Activated T-helper 2 cell treated with anti-CD3 and anti-CD28 coated beads, Interferon-gamma antibody, Interleukin-2, Interleukin-4, amounts not matched to agents 10 μg/mL and 5 μg/mL and 100 μg/mL, durations not matched to agents 14 hours and 24 hours and 36 hours (primary cell): ENCODE measurements at regions not wholly inside any gene's neighbourhood (a gene's known extent, or its start where the extent isn't known, plus 50 kb on each side); places are given as distances from the start of the nearest gene placed in this dataset.

Experiments
- DNase-seq: peaks from one replicate; pipeline ENCODE4 v3.0.0; 2021; ENCODE audit warnings: low spot score
- H3K27ac Mint-ChIP-seq: one replicate; pipeline ENCODE4 v1.8.0; 2021; ENCODE audit warnings: mixed read lengths
- H3K27me3 Mint-ChIP-seq: one replicate; pipeline ENCODE4 v1.8.0; 2021; ENCODE audit warnings: low read depth, mixed read lengths
- H3K36me3 Mint-ChIP-seq: one replicate; pipeline ENCODE4 v1.8.0; 2021; ENCODE audit warnings: low read depth, mixed read lengths
- H3K4me1 Mint-ChIP-seq: one replicate; pipeline ENCODE4 v1.8.0; 2021; ENCODE audit warnings: low read depth, mixed read lengths
- H3K4me3 Mint-ChIP-seq: one replicate; pipeline ENCODE4 v1.8.0; 2021; ENCODE audit warnings: low read depth, mild to moderate bottlenecking, moderate library complexity, mixed read lengths
- H3K9me3 Mint-ChIP-seq: one replicate; pipeline ENCODE4 v1.8.0; 2021; ENCODE audit warnings: mixed read lengths
- intact Hi-C: fragments of 100-400 bp; cut with micrococcal nuclease; formaldehyde crosslinking; loops from one replicate; pipeline ENCODE4 v1.15.1; 2023

GRCh38 chr2:133836691-133837345, 268.6 kb upstream of the NCKAP5 start:
- H3K4me1 Mint-ChIP-seq = no peaks in the 10 kb centered on the region
- H3K27me3 Mint-ChIP-seq = no peaks in the 10 kb centered on the region
- no peak overlapping the region for H3K27ac Mint-ChIP-seq
- H3K4me3 Mint-ChIP-seq = no peak overlapping the region
- intact Hi-C loops = no loop called here
- no peaks in the 10 kb centered on the region for H3K36me3 Mint-ChIP-seq
- DNase-seq = no peak
- no peaks in the 10 kb centered on the region for H3K9me3 Mint-ChIP-seq

DNA sequence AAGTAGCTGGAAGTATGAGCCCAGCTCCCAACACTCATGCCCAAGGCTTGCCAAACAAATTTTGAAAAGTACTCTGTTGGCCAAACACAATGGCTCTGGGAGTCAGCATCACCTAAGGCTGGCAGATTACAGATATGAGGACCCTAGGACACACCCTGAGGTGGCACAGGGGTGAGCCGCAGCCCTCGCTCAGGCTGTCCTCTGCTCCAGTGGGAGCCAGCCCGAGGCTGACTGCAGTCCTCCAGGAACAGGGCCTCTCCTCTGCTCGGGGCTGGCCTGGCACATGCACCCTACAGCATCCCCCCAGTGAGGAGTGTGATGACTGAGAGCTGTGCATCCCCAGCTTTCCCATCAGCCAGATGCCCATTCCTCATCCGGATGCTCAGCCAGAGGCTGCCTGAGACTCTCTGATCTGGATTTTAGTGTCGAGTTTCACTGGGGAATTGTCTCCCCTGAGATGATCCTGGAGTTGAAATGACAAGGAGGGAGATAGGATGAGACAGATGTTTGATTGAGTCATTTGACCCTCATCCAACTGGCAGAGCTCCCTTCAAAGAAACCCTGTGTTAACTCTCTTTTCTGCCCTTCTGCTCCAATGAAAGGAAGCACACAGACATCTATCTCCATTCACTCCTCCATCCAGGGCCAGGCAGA, 269.3 kb upstream of the NCKAP5 start:
- no peak overlapping the region for H3K27ac Mint-ChIP-seq
- intact Hi-C loops = no loop called here
- no peaks in the 10 kb centered on the region for H3K36me3 Mint-ChIP-seq
- H3K4me3 Mint-ChIP-seq = no peak overlapping the region
- H3K9me3 Mint-ChIP-seq = no peaks in the 10 kb centered on the region
- DNase-seq = no peak
- H3K27me3 Mint-ChIP-seq = no peaks in the 10 kb centered on the region
- no peaks in the 10 kb centered on the region for H3K4me1 Mint-ChIP-seq

- no peak overlapping the region for H3K27ac Mint-ChIP-seq
- no peaks in the 10 kb centered on the region for H3K9me3 Mint-ChIP-seq
- no peak for DNase-seq
- H3K4me3 Mint-ChIP-seq = no peak overlapping the region
- no peaks in the 10 kb centered on the region for H3K36me3 Mint-ChIP-seq
- no peaks in the 10 kb centered on the region for H3K27me3 Mint-ChIP-seq
- intact Hi-C loops = no loop called here
- H3K4me1 Mint-ChIP-seq = no peaks in the 10 kb centered on the region
Observed at GRCh38 chr2:133838642-133839365, 270.5 kb upstream of the NCKAP5 start.

GRCh38 chr2:133839677-133840076, 271.4 kb upstream of the NCKAP5 start:
- Mint-ChIP-seq H3K27me3 (no peaks in the 10 kb centered on the region), H3K9me3 (no peaks in the 10 kb centered on the region), H3K4me1 (no peaks in the 10 kb centered on the region), H3K27ac (no peak overlapping the region), H3K36me3 (no peaks in the 10 kb centered on the region), H3K4me3 (no peak overlapping the region)
- intact Hi-C loops = loop anchor here (10.0 kb wide), 1 partner anchor 1295 kb away; no protein-coding TSS in a partner anchor
- DNase-seq = no peak

- Mint-ChIP-seq H3K36me3 (no peaks in the 10 kb centered on the region), H3K27ac (no peak overlapping the region), H3K4me1 (no peaks in the 10 kb centered on the region), H3K9me3 (no peaks in the 10 kb centered on the region), H3K27me3 (no peaks in the 10 kb centered on the region), H3K4me3 (no peak overlapping the region)
- no peak for DNase-seq
- intact Hi-C loops = loop anchor here (10.0 kb wide), 1 partner anchor 1296 kb away; no protein-coding TSS in a partner anchor
Observed at GRCh38 chr2:133840761-133841160, 272.5 kb upstream of the NCKAP5 start.

GRCh38 chr2:133841900-133842299, 273.6 kb upstream of the NCKAP5 start:
- DNase-seq = no peak
- no peaks in the 10 kb centered on the region for H3K4me1 Mint-ChIP-seq
- no peaks in the 10 kb centered on the region for H3K36me3 Mint-ChIP-seq
- no peak overlapping the region for H3K4me3 Mint-ChIP-seq
- intact Hi-C loops = loop anchor here (10.0 kb wide), 1 partner anchor 1297 kb away; no protein-coding TSS in a partner anchor
- no peak overlapping the region for H3K27ac Mint-ChIP-seq
- no peaks in the 10 kb centered on the region for H3K9me3 Mint-ChIP-seq
- H3K27me3 Mint-ChIP-seq = no peaks in the 10 kb centered on the region

DNA sequence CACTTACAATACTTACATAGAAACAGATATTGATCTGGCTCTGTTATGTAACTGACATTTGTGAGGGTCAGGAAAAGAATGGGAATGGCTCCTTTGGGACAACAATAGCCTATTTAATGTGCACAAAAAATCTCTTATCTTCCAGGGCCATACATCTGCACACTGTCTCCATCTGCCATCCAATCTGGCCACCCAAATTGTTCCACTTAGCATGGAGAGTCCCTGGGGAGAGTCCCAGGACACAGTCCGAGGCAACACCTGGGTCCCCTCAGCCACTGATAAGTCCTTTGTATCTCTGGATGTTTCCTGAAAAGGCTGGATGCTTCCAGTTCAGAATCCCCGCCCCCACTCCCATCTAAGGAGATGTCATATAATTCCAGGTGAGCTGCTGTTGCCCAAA, 274.2 kb upstream of the NCKAP5 start:
- H3K4me3 Mint-ChIP-seq = no peak overlapping the region
- no peak overlapping the region for H3K27ac Mint-ChIP-seq
- peaks cover 3% of the 10 kb centered on the region for H3K27me3 Mint-ChIP-seq
- DNase-seq = no peak
- H3K36me3 Mint-ChIP-seq = no peaks in the 10 kb centered on the region
- H3K9me3 Mint-ChIP-seq = no peaks in the 10 kb centered on the region
- intact Hi-C loops = loop anchor here (10.0 kb wide), 1 partner anchor 1298 kb away; no protein-coding TSS in a partner anchor
- H3K4me1 Mint-ChIP-seq = no peaks in the 10 kb centered on the region

- intact Hi-C loops = loop anchor here (10.0 kb wide), 1 partner anchor 1298 kb away; no protein-coding TSS in a partner anchor
- Mint-ChIP-seq H3K36me3 (no peaks in the 10 kb centered on the region), H3K4me3 (no peak overlapping the region), H3K27ac (no peak overlapping the region), H3K27me3 (peaks cover 3% of the 10 kb centered on the region), H3K9me3 (no peaks in the 10 kb centered on the region), H3K4me1 (no peaks in the 10 kb centered on the region)
- DNase-seq = no peak
Observed at GRCh38 chr2:133843091-133843490, 274.8 kb upstream of the NCKAP5 start.

GRCh38 chr2:133843551-133843950, 275.3 kb upstream of the NCKAP5 start:
- DNase-seq = no peak
- no peak overlapping the region for H3K4me3 Mint-ChIP-seq
- no peak overlapping the region for H3K27ac Mint-ChIP-seq
- no peaks in the 10 kb centered on the region for H3K36me3 Mint-ChIP-seq
- H3K27me3 Mint-ChIP-seq = peaks cover 3% of the 10 kb centered on the region
- no peaks in the 10 kb centered on the region for H3K4me1 Mint-ChIP-seq
- H3K9me3 Mint-ChIP-seq = no peaks in the 10 kb centered on the region
- intact Hi-C loops = loop anchor here (10.0 kb wide), 1 partner anchor 1299 kb away; no protein-coding TSS in a partner anchor

DNA sequence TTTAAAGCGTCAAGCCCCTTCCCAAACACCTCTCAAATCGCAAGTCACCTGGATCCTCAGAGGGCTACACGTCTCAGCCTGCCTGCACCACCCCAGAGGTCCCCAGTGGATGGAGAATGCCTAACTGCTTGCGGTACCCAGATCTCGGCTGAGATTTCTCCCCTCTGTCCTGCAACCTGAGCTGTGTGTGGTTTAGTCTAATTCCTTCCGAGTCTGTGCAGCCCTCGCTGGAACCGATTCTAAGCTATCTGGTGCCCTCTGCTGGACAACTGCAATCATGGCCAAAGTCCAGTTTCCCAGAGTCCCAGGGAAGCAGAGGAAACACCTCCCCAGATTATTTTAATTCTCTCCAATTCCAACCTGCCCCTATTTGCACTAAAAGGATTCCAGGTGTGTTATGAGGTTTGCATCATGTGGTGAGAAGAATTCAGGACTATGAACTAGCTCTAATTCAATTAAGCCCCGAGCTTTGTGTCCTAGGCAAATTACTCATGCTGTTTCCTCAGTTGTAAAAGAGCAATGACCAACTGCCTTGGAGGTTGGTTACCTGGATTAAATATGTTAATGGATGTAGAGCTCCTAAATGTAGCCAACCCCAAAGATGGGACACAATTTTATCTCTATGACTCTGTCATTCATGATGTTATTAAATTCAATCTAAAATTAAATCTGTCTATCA, 276.1 kb upstream of the NCKAP5 start:
- no peaks in the 10 kb centered on the region for H3K9me3 Mint-ChIP-seq

DNA sequence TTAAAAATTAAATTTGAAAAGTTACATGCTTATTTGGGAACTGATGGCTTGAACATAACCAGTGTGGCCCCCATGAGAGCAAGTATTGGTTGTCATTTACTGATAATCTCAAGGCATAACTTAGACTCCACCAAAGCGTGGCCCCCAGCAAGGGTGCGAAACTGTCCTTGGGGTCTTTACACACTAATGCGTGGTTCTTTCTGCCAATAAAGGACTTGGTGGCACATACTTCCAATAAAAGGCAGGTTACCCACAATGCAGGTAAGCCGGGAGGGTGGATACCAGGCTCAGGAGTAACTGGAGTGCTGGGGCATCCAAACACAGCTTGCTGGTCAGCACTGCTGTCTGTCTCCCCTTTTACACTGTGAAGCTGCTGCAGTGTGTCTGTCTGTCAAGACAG, 278.2 kb upstream of the NCKAP5 start:
- no peaks in the 10 kb centered on the region for H3K9me3 Mint-ChIP-seq
- H3K4me1 Mint-ChIP-seq = no peaks in the 10 kb centered on the region
- no peak overlapping the region for H3K4me3 Mint-ChIP-seq
- H3K36me3 Mint-ChIP-seq = no peaks in the 10 kb centered on the region
- no peak overlapping the region for H3K27ac Mint-ChIP-seq
- H3K27me3 Mint-ChIP-seq = peaks cover 3% of the 10 kb centered on the region
- intact Hi-C loops = loop anchor here (10.0 kb wide), 1 partner anchor 1302 kb away; no protein-coding TSS in a partner anchor
- DNase-seq = no peak

More for the DNA sequence above, 276.1 kb upstream of the NCKAP5 start:
- H3K27ac Mint-ChIP-seq = no peak overlapping the region
- H3K27me3 Mint-ChIP-seq = peaks cover 3% of the 10 kb centered on the region
- DNase-seq = no peak
- no peaks in the 10 kb centered on the region for H3K36me3 Mint-ChIP-seq
- no peak overlapping the region for H3K4me3 Mint-ChIP-seq
- intact Hi-C loops = loop anchor here (10.0 kb wide), 1 partner anchor 1300 kb away; no protein-coding TSS in a partner anchor
- H3K4me1 Mint-ChIP-seq = no peaks in the 10 kb centered on the region

- Mint-ChIP-seq H3K4me3 (no peak overlapping the region), H3K9me3 (no peaks in the 10 kb centered on the region), H3K36me3 (no peaks in the 10 kb centered on the region), H3K4me1 (no peaks in the 10 kb centered on the region), H3K27me3 (peaks cover 3% of the 10 kb centered on the region), H3K27ac (no peak overlapping the region)
- DNase-seq = no peak
- intact Hi-C loops = loop anchor here (10.0 kb wide), 1 partner anchor 1303 kb away; no protein-coding TSS in a partner anchor
Observed at GRCh38 chr2:133847591-133847990, 279.3 kb upstream of the NCKAP5 start.
